SK-MEL-5 (cell line): ENCODE measurements at regions not wholly inside any gene's neighbourhood (a gene's known extent, or its start where the extent isn't known, plus 50 kb on each side); places are given as distances from the start of the nearest gene placed in this dataset.

ENCODE experiments used
- DNase-seq: peaks from one replicate; pipeline ENCODE4 v3.0.0-alpha.2; 2016; ENCODE audit warnings: low read depth, low spot score
- in situ Hi-C: cut with HindIII; loops from 2 replicates; pipeline ENCODE4 v1.10.0; 2016; ENCODE audit warnings: low sequenced_read_pairs, high pct_unique_total_duplicates, low pct_unique_long_range_greater_than_20kb

- in situ Hi-C loops: no loop called here
- peak; percentile 16 for DNase-seq
Observed at GRCh38 chr5:135239453-135240282, 159.4 kb downstream of the MACROH2A1 start.

GRCh38 chr5:135238622-135239452, 160.2 kb downstream of the MACROH2A1 start:
- in situ Hi-C loops: no loop called here
- no peak for DNase-seq

GRCh38 chr5:135237748-135238103, 161.3 kb downstream of the MACROH2A1 start:
- no peak for DNase-seq
- in situ Hi-C loops: no loop called here

- in situ Hi-C loops: no loop called here
- DNase-seq: no peak
Observed at GRCh38 chr5:135236908-135237747, 161.9 kb downstream of the MACROH2A1 start.

GRCh38 chr5:135236228-135236907, 162.7 kb downstream of the MACROH2A1 start:
- in situ Hi-C loops: no loop called here
- no peak for DNase-seq

- in situ Hi-C loops: no loop called here
- DNase-seq: no peak
Observed at GRCh38 chr5:135235551-135236227, 163.3 kb downstream of the MACROH2A1 start.

GRCh38 chr5:135234666-135235401, 164.2 kb downstream of the MACROH2A1 start:
- DNase-seq: no peak
- in situ Hi-C loops: no loop called here

GRCh38 chr5:135234242-135234641, 164.8 kb downstream of the MACROH2A1 start:
- no peak for DNase-seq
- in situ Hi-C loops: no loop called here

- in situ Hi-C loops: no loop called here
- no peak for DNase-seq
Observed at GRCh38 chr5:135233477-135233876, 165.6 kb downstream of the MACROH2A1 start.

- no peak for DNase-seq
- in situ Hi-C loops: no loop called here
Observed at GRCh38 chr5:135232958-135233357, 166.1 kb downstream of the MACROH2A1 start.

GRCh38 chr5:135231289-135231688, 167.7 kb downstream of the MACROH2A1 start:
- in situ Hi-C loops: no loop called here
- no peak for DNase-seq

GRCh38 chr5:135230251-135230925, 168.6 kb downstream of the MACROH2A1 start:
- DNase-seq: no peak
- in situ Hi-C loops: no loop called here

GRCh38 chr5:135229679-135230132, 169.3 kb downstream of the MACROH2A1 start:
- in situ Hi-C loops: no loop called here

GRCh38 chr5:135229122-135229521, 169.9 kb downstream of the MACROH2A1 start:
- in situ Hi-C loops: no loop called here
- no peak for DNase-seq

More at GRCh38 chr5:135229679-135230132, 169.3 kb downstream of the MACROH2A1 start:
- DNase-seq: no peak

GRCh38 chr5:135228222-135228621, 170.8 kb downstream of the MACROH2A1 start:
- no peak for DNase-seq
- in situ Hi-C loops: no loop called here
